Loucy (cell line): ENCODE measurements at regions not wholly inside any gene's neighbourhood (a gene's known extent, or its start where the extent isn't known, plus 50 kb on each side); places are given as distances from the start of the nearest gene placed in this dataset.

Experiments
- H2AFZ ChIP-seq: fragments of 200-600 bp; sonication (generic); 2 replicates; pipeline ENCODE4 v1.6.0; 2016; ENCODE audit warnings: antibody characterized with exemption, mild to moderate bottlenecking, low read length, moderate library complexity
- H3F3A ChIP-seq: fragments of 200-600 bp; 2 replicates; pipeline ENCODE4 v1.6.0; 2016; ENCODE audit warnings: antibody characterized with exemption, low read depth, mild to moderate bottlenecking
- H3K27me3 ChIP-seq: fragments of 200-600 bp; sonication (generic); 2 replicates; pipeline ENCODE4 v1.6.1; 2014; ENCODE audit warnings: low read length, mild to moderate bottlenecking; ENCODE audit not compliant: insufficient read depth, poor library complexity, severe bottlenecking
- H3K36me3 ChIP-seq: fragments of 200-600 bp; sonication (generic); 2 replicates; pipeline ENCODE4 v1.6.1; 2016; ENCODE audit warnings: low read length; ENCODE audit not compliant: insufficient read depth
- H3K4me1 ChIP-seq: fragments of 200-600 bp; sonication (generic); 2 replicates; pipeline ENCODE4 v1.5.1; 2014; ENCODE audit warnings: low read length, mild to moderate bottlenecking; ENCODE audit not compliant: insufficient read depth, poor library complexity, severe bottlenecking
- H3K4me2 ChIP-seq: fragments of 200-600 bp; sonication (generic); 2 replicates; pipeline ENCODE4 v1.6.0; 2014; ENCODE audit warnings: antibody characterized with exemption, low read length, low read depth, mild to moderate bottlenecking; ENCODE audit not compliant: poor library complexity, severe bottlenecking
- H3K4me3 ChIP-seq: fragments of 200-600 bp; sonication (generic); 2 replicates; pipeline ENCODE4 v1.5.1; 2014; ENCODE audit warnings: low read length, mild to moderate bottlenecking, mixed read lengths; ENCODE audit not compliant: poor library complexity, severe bottlenecking
- H3K79me2 ChIP-seq: fragments of 200-600 bp; sonication (generic); 2 replicates; pipeline ENCODE4 v1.6.1; 2014; ENCODE audit warnings: low read length; ENCODE audit not compliant: insufficient read depth
- H3K9ac ChIP-seq: fragments of 200-600 bp; sonication (generic); 2 replicates; pipeline ENCODE4 v1.6.0; 2014; ENCODE audit warnings: mild to moderate bottlenecking, low read depth, low read length, moderate library complexity; ENCODE audit not compliant: poor library complexity, severe bottlenecking
- H3K9me2 ChIP-seq: fragments of 200-600 bp; sonication (generic); replicated peaks from 2 replicates; pipeline ENCODE4 v1.6.1; 2016; ENCODE audit warnings: low read depth, low read length, mixed read lengths
- H3K9me3 ChIP-seq: fragments of 200-600 bp; sonication (generic); 2 replicates; pipeline ENCODE4 v1.6.1; 2014; ENCODE audit warnings: mild to moderate bottlenecking, antibody characterized with exemption, low read length, low read depth; ENCODE audit not compliant: insufficient read depth
- H4K20me1 ChIP-seq: fragments of 200-600 bp; sonication (generic); 2 replicates; pipeline ENCODE4 v1.6.0; 2014; ENCODE audit warnings: antibody characterized with exemption, low read length, mild to moderate bottlenecking; ENCODE audit not compliant: insufficient read depth, poor library complexity, severe bottlenecking
- EZH2phosphoT487 ChIP-seq: fragments of 200-600 bp; IDR thresholded peaks from 2 replicates; pipeline ENCODE4 v1.6.1; 2018; ENCODE audit warnings: antibody characterized with exemption, mild to moderate bottlenecking, moderate library complexity, borderline replicate concordance
- TF ChIP-seq, protein P1 (sequence below): fragments of 200-600 bp; sonication (generic); conservative IDR thresholded peaks from 2 replicates; pipeline ENCODE4 v1.5.1; 2014; ENCODE audit warnings: mild to moderate bottlenecking, antibody characterized with exemption, low read length

DNA sequence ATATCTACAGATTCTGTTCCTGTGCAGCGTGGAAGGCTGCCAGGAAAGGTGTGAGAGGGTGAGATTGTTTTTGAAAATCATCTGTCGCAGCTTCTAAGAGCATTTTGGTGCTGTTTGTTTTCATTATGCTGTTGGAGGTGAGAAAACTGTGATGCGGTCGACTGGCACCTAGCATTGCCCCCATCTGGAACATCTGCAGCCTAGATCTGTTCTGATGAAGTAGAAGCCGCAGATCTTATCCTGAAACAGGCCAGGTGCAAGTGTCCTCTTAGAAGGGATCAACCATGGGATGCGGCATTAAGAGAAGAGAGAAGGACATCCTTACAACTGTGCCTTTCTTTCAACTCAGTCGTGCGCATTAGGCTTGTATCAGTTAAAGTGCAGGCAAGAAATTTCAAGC lies 167.3 kb downstream of the CDH26 start:
- TF ChIP-seq, protein P1, sequence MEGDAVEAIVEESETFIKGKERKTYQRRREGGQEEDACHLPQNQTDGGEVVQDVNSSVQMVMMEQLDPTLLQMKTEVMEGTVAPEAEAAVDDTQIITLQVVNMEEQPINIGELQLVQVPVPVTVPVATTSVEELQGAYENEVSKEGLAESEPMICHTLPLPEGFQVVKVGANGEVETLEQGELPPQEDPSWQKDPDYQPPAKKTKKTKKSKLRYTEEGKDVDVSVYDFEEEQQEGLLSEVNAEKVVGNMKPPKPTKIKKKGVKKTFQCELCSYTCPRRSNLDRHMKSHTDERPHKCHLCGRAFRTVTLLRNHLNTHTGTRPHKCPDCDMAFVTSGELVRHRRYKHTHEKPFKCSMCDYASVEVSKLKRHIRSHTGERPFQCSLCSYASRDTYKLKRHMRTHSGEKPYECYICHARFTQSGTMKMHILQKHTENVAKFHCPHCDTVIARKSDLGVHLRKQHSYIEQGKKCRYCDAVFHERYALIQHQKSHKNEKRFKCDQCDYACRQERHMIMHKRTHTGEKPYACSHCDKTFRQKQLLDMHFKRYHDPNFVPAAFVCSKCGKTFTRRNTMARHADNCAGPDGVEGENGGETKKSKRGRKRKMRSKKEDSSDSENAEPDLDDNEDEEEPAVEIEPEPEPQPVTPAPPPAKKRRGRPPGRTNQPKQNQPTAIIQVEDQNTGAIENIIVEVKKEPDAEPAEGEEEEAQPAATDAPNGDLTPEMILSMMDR, result no peak
- TF ChIP-seq EZH2phosphoT487, result no peak
- Histone ChIP-seq H3K9ac (no peak overlapping the region), H3K27me3 (no peaks in the 10 kb centered on the region), H3K4me3 (no peak overlapping the region), H2AFZ (no peak overlapping the region), H3K36me3 (no peaks in the 10 kb centered on the region), H3F3A (no peaks in the 10 kb centered on the region), H3K4me1 (peaks cover 9% of the 10 kb centered on the region), H3K79me2 (no peaks in the 10 kb centered on the region), H4K20me1 (no peaks in the 10 kb centered on the region), H3K9me3 (no peaks in the 10 kb centered on the region), H3K4me2 (no peak overlapping the region), H3K9me2 (no peaks in the 10 kb centered on the region)

DNA sequence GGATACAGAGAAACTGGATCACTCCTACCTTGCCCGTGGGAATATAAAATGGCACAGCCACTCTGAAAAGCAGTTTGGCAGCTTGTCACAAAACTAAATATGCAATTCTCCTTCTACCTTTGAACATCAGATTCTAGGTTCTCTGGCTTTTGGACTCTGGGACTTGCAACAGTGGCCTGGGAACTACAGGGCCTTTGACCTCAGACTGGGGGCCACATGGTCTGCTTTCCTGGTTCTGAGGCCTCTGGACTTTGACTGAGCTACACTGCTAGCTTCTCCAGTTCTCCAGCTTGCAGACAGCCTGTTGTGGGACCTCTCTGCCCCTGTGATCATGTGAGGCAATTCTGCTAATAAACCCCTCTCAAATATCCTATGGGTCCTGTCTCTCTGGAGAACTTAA lies 168.8 kb downstream of the CDH26 start:
- Histone ChIP-seq H3K9ac (no peak overlapping the region), H2AFZ (no peak overlapping the region), H3F3A (no peaks in the 10 kb centered on the region), H3K9me3 (no peaks in the 10 kb centered on the region), H3K4me1 (peaks cover 17% of the 10 kb centered on the region), H4K20me1 (no peaks in the 10 kb centered on the region), H3K27me3 (no peaks in the 10 kb centered on the region), H3K4me2 (no peak overlapping the region), H3K36me3 (no peaks in the 10 kb centered on the region), H3K4me3 (no peak overlapping the region), H3K79me2 (no peaks in the 10 kb centered on the region), H3K9me2 (no peaks in the 10 kb centered on the region)
- TF ChIP-seq, protein P1, result no peak
- TF ChIP-seq EZH2phosphoT487, result no peak

DNA sequence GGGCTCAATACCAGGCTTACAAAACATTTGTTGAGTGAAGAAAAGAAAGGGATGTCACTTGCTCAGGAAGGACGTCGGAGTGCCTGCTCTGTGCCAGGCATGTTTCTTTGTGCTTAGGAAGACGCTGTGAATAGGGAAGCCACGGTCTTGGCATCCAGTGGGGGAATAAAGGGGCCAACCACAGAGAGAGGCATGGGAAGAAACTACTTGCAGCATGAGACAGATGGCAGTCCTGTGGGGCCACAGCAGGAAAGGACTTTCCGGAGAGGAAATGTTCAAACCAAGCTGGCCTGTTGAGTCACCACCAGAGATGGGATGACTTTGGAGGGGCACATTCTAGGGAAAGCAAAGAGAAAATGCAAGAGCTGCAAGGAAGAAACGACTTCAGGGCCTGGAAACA lies 173.2 kb downstream of the CDH26 start:
- Histone ChIP-seq H3K36me3 (no peaks in the 10 kb centered on the region), H3K9me3 (no peaks in the 10 kb centered on the region), H3K4me2 (no peak overlapping the region), H3F3A (no peaks in the 10 kb centered on the region), H4K20me1 (no peaks in the 10 kb centered on the region), H3K4me1 (peaks cover 12% of the 10 kb centered on the region), H3K4me3 (no peak overlapping the region), H3K9me2 (no peaks in the 10 kb centered on the region), H2AFZ (no peak overlapping the region), H3K79me2 (no peaks in the 10 kb centered on the region), H3K9ac (no peak overlapping the region), H3K27me3 (no peaks in the 10 kb centered on the region)
- TF ChIP-seq, protein P1, result no peak
- no peak for TF ChIP-seq EZH2phosphoT487
